ENCODE measurements at regions not wholly inside any gene's neighbourhood (a gene's known extent, or its start where the extent isn't known, plus 50 kb on each side); places are given as distances from the start of the nearest gene placed in this dataset.
"Not testable (repeated sequence)": the region's sequence is repeated elsewhere in the genome, so short reads cannot be mapped to it uniquely, and the experiment has no call there.

DNA sequence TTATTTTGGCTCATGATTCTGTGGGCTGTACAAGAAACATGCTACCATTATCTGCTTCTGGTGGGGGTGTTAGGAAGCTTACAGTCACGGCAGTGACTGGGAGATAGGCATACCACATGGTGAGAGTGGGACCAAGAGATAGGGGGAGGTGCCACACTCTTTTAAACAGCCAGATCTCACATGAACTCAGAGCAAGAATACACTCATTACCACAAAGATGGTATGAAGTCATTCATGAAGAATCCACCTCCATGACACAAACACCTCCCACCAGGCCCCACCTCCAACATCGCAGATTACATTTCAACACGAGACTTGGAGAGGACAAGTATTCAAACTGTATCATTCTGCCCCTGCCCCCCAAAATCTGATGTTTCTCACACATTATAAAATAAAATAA, 2396.7 kb downstream of the PCDH7 start:
- H3K9me3 Mint-ChIP-seq, result peaks cover 10% of the 10 kb centered on the region
- no peaks in the 10 kb centered on the region for H3K27me3 Mint-ChIP-seq
- no peaks in the 10 kb centered on the region for H3K4me1 Mint-ChIP-seq
- no peak overlapping the region for H3K4me3 Mint-ChIP-seq
- H3K36me3 Mint-ChIP-seq, result no peaks in the 10 kb centered on the region
- no peak for DNase-seq
- no peak overlapping the region for H3K27ac Mint-ChIP-seq

DNA sequence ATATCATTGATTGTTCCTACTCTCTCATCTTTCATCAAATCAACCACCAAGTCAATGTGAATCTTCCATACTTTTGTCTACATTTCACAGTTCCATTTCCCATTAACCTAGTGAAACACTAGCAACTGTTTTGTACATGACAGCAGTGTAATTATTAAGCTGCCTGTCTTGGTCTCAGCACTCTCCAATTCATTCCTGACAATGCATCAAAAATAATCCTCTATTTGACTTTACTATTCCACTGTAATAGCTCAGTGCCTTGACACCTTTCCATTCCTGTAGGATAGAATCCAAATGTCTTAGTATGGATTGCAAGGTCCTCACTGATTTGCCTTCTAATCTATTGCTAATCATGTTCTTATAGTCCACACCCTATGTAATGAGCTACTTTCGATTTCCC, 2405.8 kb downstream of the PCDH7 start:
- no peaks in the 10 kb centered on the region for H3K27me3 Mint-ChIP-seq
- no peaks in the 10 kb centered on the region for H3K36me3 Mint-ChIP-seq
- no peak for DNase-seq
- no peaks in the 10 kb centered on the region for H3K9me3 Mint-ChIP-seq
- no peak overlapping the region for H3K27ac Mint-ChIP-seq
- no peaks in the 10 kb centered on the region for H3K4me1 Mint-ChIP-seq
- no peak overlapping the region for H3K4me3 Mint-ChIP-seq

DNA sequence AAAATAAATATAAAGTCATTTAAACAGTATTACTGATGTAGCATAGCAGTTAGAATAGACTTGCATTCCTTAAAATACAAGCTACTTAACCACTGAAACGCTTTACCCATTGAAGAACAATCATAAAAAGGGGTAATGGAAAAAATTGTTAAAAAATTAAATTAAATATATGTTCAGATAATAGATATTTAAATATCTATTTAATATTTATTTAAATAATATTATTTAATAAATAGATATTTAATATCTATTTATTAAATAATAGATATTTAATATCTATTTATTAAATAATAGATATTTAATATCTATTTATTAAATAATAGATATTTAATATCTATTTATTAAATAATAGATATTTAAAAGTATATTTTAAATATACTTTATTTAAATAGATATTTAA, 2410.5 kb downstream of the PCDH7 start:
- not testable (repeated sequence) for H3K9me3 Mint-ChIP-seq, H3K27me3 Mint-ChIP-seq, DNase-seq, H3K4me3 Mint-ChIP-seq, H3K36me3 Mint-ChIP-seq, H3K27ac Mint-ChIP-seq, H3K4me1 Mint-ChIP-seq

DNA sequence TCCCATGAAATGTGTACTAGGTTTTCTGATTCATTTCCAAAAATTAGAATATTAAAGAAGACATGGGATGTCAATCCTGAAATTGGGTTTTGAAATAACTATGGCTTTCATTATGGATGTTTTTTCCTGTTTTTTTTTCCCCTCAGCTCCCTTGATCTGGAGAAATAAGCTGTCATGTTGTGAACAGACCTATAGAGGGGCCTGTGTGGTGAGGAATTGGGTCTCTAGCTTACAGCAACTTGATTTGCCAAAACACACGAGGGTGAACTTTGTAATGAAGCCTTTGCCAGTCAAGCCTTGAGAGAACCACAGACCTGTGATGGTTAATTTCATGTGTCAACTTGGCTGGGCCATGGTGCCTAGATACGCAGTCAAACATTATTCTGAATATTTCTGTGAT, 2413.6 kb downstream of the PCDH7 start:
- no peak overlapping the region for H3K4me3 Mint-ChIP-seq
- H3K9me3 Mint-ChIP-seq, result peaks cover 2% of the 10 kb centered on the region
- no peaks in the 10 kb centered on the region for H3K27me3 Mint-ChIP-seq
- no peak overlapping the region for H3K27ac Mint-ChIP-seq
- no peak for DNase-seq
- H3K36me3 Mint-ChIP-seq, result no peaks in the 10 kb centered on the region
- H3K4me1 Mint-ChIP-seq, result no peaks in the 10 kb centered on the region

DNA sequence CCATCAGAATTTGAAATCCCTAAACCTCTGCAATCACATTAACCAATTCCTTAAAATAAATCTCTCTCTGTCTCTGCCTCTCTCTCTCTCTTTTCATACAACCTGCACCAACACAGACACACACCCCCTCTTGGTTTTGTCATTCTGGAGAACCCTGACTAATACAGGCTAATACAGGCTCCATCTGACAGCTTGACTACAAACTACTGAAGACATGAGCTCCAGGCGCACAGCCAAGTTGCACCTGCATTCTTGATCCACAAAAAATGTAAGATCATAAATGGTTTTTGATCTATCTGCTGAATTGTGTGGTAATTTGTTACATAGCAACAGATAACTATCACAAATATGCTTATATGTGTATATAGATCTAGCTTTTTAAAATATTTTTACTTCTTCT, 2414.2 kb downstream of the PCDH7 start:
- no peaks in the 10 kb centered on the region for H3K27me3 Mint-ChIP-seq
- H3K9me3 Mint-ChIP-seq, result peaks cover 2% of the 10 kb centered on the region
- no peak for DNase-seq
- no peak overlapping the region for H3K27ac Mint-ChIP-seq
- no peaks in the 10 kb centered on the region for H3K4me1 Mint-ChIP-seq
- no peaks in the 10 kb centered on the region for H3K36me3 Mint-ChIP-seq
- H3K4me3 Mint-ChIP-seq, result no peak overlapping the region

DNA sequence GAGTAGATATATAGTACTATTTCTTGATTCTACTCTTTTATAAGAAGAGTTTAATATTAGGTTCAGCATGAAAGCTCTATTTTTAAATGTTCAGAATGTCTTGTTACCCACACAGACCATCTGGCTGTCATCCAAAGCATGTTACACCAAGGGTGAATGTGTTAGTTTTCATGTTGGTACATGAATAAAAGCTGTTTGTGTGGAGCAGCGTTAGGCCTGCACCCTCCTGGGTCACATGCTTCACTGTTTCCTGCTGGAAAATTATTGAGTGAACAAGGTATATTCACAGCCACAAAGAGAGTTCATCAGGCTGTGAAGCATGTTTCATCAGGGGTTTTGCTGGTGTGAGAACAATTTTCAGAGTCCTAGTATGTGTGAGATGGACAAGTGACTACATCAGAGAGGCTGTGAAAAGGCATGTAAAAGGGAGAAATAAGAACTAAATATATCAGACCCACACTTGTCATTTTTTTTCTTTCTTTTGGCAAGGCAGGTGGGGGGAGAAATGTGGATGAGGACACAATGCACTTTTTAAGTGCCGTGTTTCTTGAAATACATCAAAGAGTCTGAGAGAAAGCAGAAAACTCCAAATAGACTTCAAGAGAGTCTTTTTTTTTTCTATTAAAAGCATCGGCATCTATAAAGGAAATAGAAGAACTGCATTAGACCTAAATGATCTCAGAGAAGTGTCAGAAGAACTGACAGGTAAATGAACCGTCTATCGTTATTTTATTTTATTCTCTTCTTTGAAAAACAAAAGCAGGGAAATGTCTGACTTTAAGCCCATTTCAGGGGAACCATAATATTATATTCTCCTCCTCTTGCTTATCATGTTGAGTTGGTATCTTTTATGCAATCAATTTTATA, 2429.7 kb downstream of the PCDH7 start:
- Mint-ChIP-seq H3K27me3 (no peaks in the 10 kb centered on the region), H3K4me1 (no peaks in the 10 kb centered on the region), H3K27ac (no peak overlapping the region), H3K36me3 (no peaks in the 10 kb centered on the region), H3K9me3 (peaks cover 12% of the 10 kb centered on the region), H3K4me3 (no peak overlapping the region)
- no peak for DNase-seq

DNA sequence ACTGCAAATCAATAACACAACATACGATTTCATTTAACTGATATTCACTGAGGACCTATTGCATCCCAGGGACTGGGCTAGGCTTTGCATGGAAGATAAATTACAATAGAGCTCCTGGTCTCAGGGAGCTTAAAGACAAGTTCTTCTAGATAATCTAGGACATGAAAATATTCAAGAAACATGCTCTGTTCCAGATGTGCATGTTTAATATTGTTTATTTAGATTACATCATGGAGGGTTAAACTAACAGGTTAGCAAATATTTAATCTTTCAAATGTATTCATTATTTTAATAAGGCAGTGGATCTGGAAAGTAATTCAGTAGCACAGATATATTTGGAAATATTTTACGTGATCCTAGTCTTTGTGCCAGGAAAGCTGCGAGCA, 2430.3 kb downstream of the PCDH7 start:
- DNase-seq, result no peak
- Mint-ChIP-seq H3K4me1 (no peaks in the 10 kb centered on the region), H3K27ac (no peak overlapping the region), H3K9me3 (peaks cover 12% of the 10 kb centered on the region), H3K27me3 (no peaks in the 10 kb centered on the region), H3K36me3 (no peaks in the 10 kb centered on the region), H3K4me3 (no peak overlapping the region)

DNA sequence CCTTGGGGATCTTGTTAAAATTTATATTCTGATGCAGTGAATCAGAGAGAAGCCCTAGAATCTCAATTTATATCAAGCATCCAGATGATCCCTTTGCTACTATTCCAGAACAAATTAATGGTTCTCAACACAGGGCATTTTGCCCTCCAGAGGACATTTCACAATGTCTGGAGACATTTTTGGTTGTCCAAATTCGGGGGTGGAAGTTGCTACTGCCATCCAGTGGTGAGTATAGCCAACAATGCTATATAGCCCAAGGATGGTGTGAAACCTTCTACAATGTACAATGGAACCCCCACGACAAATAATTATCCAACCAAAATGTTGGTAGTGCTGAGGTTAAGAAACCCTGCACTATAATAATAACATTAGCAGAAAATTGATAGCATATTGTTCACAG, 2440.0 kb downstream of the PCDH7 start:
- no peak overlapping the region for H3K27ac Mint-ChIP-seq
- no peaks in the 10 kb centered on the region for H3K4me1 Mint-ChIP-seq
- H3K27me3 Mint-ChIP-seq, result no peaks in the 10 kb centered on the region
- no peaks in the 10 kb centered on the region for H3K36me3 Mint-ChIP-seq
- no peak for DNase-seq
- peaks cover 27% of the 10 kb centered on the region for H3K9me3 Mint-ChIP-seq
- no peak overlapping the region for H3K4me3 Mint-ChIP-seq

DNA sequence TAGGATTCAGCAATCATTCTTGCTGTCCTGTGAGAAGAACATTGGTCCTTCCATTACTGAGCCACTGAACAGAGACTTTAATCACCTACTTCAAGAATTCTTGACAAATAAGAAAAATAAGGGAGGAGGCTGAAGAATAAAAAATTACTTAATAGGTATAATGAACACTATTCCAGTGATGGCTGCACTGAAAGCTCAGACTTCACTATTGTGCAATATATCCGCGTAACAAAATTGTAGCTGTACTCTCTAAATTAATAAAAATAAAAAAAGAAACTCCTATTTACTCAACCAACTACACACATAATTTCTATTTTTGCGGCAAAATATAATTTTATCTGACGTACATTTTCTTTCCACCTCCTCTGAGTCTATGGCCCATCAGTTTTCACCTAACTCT, 2441.0 kb downstream of the PCDH7 start:
- peaks cover 29% of the 10 kb centered on the region for H3K9me3 Mint-ChIP-seq
- no peak overlapping the region for H3K4me3 Mint-ChIP-seq
- H3K27me3 Mint-ChIP-seq, result no peaks in the 10 kb centered on the region
- no peak for DNase-seq
- no peak overlapping the region for H3K27ac Mint-ChIP-seq
- H3K36me3 Mint-ChIP-seq, result no peaks in the 10 kb centered on the region
- no peaks in the 10 kb centered on the region for H3K4me1 Mint-ChIP-seq

DNA sequence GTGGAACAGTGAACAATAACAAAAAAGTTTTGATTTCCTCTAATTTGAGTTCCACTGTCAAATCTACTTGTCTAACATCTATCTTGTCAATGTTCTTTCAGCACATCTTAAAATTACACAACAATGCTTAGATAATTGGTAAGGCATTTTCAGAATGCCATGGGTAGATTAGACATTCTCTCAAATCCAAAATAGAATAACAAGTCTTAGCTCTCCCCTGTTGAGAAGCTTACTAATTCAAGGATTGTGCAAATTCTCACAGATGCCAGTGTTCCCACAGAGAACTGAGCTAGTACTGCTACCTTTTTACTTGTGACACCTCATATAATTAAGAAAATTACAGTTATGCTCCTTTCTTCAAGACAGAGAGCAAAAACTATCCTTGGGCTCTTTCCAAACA, 2442.0 kb downstream of the PCDH7 start:
- Mint-ChIP-seq H3K9me3 (peaks cover 21% of the 10 kb centered on the region), H3K4me3 (no peak overlapping the region), H3K27me3 (no peaks in the 10 kb centered on the region), H3K27ac (no peak overlapping the region), H3K36me3 (no peaks in the 10 kb centered on the region), H3K4me1 (no peaks in the 10 kb centered on the region)
- DNase-seq, result no peak

DNA sequence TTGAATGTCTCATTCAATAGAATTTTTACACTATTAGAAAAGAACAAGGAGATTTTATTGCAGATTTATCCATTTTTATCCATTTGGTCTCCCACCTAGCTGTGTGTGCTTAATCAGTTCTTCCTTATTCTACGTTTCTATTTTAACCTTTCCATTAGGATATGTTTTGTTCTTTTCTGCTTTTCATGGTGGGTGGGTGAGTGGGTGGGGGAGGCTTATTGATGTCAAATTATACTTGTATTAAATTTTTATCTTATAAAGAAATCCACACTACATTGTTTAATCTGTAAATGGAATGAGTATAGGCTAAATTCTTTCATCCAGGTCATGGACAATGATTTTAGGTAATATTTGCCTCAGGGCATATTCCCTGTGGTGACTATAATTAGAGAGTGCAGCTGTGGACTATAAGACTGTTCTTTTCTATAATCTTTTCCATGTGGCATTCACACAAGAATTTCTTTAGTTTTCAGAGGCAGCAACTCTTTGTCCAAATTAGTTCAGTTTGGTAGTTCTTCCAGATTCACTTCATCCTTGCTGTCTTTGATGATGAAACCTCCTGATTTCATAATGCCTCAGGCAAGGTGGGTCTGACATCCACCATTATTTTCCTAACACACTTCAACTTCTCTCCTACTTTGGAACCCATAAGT, 2451.8 kb downstream of the PCDH7 start:
- no peaks in the 10 kb centered on the region for H3K27me3 Mint-ChIP-seq
- peaks cover 4% of the 10 kb centered on the region for H3K9me3 Mint-ChIP-seq
- H3K4me3 Mint-ChIP-seq, result no peak overlapping the region
- no peaks in the 10 kb centered on the region for H3K4me1 Mint-ChIP-seq
- DNase-seq, result no peak
- H3K27ac Mint-ChIP-seq, result no peak overlapping the region
- no peaks in the 10 kb centered on the region for H3K36me3 Mint-ChIP-seq

DNA sequence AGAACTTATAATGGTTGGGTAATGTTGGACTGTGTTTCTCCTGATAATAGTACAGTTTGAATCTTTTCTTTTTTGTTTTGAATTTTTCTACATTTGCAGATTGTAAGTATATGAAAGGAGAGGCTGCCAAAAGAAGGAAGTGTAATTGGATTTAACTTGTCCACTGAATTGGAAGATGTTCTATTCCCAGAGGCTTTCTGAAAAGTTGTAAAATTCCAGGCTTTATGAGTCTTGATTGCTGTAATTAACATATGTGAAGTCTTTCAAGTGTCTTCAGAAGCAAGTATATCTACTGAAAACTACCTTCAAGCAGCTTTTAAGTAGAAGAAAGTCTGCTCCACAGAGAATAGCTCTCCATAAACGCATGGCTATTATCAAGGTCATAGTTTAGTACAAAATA, 2456.4 kb downstream of the PCDH7 start:
- H3K27ac Mint-ChIP-seq, result no peak overlapping the region
- no peaks in the 10 kb centered on the region for H3K27me3 Mint-ChIP-seq
- peaks cover 4% of the 10 kb centered on the region for H3K9me3 Mint-ChIP-seq
- DNase-seq, result no peak
- H3K36me3 Mint-ChIP-seq, result no peaks in the 10 kb centered on the region
- H3K4me1 Mint-ChIP-seq, result no peaks in the 10 kb centered on the region
- no peak overlapping the region for H3K4me3 Mint-ChIP-seq

DNA sequence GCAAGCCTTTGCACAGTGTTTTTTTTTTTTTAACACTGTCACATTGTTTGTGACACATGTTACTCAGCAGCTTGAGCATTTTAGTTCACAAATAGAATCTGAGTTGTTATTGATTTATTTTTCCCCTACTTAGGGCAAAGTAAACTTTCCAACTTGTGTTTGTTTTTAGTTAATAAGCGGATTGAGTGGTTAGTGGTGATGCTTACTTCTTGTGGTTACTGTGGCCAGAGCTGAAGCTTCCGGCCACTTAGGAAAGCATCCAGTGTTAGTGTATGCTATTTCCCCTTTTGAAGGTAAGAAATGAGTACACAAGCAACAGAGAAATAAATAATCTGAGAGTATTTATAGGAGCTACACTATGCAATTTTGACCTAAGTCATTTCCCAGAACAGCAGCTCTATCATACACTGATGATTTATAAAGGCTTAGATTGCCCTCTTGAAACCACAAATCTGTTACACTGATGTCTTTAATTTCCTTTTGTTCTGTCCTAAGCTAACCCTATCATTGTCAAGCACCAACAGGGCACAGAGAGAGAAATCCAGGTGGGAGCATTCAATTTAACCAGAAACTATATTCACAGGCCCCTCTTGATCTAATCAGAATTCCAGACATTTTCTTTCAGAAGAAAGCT, 2464.6 kb downstream of the PCDH7 start:
- Mint-ChIP-seq H3K4me1 (no peaks in the 10 kb centered on the region), H3K27ac (no peak overlapping the region), H3K36me3 (no peaks in the 10 kb centered on the region), H3K27me3 (no peaks in the 10 kb centered on the region), H3K9me3 (peaks cover 8% of the 10 kb centered on the region), H3K4me3 (no peak overlapping the region)
- DNase-seq, result no peak

DNA sequence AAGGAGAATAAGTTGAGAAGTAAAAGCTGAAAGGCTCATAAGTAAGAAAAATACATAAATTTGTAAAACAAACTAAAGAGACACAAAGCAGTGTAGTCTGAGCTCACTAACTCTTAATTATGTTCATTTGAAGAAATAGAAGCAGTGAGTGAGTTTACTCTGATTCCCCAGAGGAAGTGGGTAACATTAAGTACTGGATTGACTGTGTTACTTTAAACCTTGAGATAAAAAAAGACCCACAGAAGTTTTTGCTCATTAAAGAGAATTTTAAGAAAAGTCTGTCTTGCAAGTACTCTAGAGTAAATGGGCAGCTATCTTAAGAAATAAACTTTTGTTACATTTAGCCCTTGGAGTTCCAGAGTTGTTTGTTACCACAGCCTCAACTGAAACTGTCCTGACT, 2466.9 kb downstream of the PCDH7 start:
- Mint-ChIP-seq H3K27me3 (no peaks in the 10 kb centered on the region), H3K27ac (no peak overlapping the region), H3K36me3 (no peaks in the 10 kb centered on the region), H3K4me3 (no peak overlapping the region), H3K4me1 (no peaks in the 10 kb centered on the region), H3K9me3 (peaks cover 3% of the 10 kb centered on the region)
- DNase-seq, result no peak

DNA sequence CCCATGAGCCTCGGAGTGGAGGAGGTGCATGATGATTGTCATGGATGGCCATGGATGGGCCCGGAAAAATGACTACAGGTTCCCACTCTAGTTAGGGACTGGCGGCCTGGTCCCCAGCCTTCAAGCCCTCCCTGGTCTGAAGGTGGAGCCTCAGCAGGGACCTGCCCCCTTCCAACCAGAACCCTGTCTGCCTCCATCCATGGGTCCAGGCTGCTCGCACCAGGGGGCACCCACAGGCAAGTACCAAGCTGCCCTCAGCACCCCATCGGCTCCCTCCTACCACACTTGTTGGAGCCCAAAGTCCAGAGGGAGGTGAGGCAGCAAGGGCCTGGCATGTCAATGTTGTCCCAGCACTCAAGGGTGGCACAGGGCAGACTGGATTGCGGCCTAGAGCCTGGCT, 2468.6 kb downstream of the PCDH7 start:
- H3K4me3 Mint-ChIP-seq, result no peak overlapping the region
- H3K9me3 Mint-ChIP-seq, result no peaks in the 10 kb centered on the region
- DNase-seq, result no peak
- no peak overlapping the region for H3K27ac Mint-ChIP-seq
- no peaks in the 10 kb centered on the region for H3K4me1 Mint-ChIP-seq
- no peaks in the 10 kb centered on the region for H3K36me3 Mint-ChIP-seq
- H3K27me3 Mint-ChIP-seq, result no peaks in the 10 kb centered on the region

DNA sequence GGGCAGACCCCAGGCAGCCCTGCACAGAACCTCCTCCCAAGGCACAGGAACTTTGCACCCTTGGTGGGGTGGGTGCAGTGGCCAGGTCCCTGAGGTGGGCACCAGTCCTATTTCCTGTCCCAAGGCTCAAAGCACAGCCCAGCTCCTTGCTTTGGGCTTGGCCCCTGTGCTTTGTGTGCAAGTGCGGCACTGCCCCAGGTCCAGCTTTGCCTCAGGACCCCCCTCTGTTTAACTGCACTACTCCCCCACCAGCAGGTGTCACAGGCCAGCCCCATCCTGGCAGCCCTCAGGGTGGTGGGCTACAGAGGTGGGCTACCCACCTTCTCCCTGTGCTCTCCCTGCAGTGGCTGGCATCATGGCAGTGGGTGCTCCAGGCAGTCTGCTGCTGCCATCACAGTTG, 2469.0 kb downstream of the PCDH7 start:
- H3K36me3 Mint-ChIP-seq, result no peaks in the 10 kb centered on the region
- H3K27ac Mint-ChIP-seq, result no peak overlapping the region
- no peaks in the 10 kb centered on the region for H3K27me3 Mint-ChIP-seq
- no peaks in the 10 kb centered on the region for H3K4me1 Mint-ChIP-seq
- H3K9me3 Mint-ChIP-seq, result no peaks in the 10 kb centered on the region
- no peak overlapping the region for H3K4me3 Mint-ChIP-seq
- no peak for DNase-seq
